Muscle layer of duodenum (tissue), 2 donors: ENCODE measurements at regions not wholly inside any gene's neighbourhood (a gene's known extent, or its start where the extent isn't known, plus 50 kb on each side); places are given as distances from the start of the nearest gene placed in this dataset.

Experiments used
- H3K27ac ChIP-seq: one replicate; pipeline ENCODE4 v1.7.0; 2013; ENCODE audit warnings: mild to moderate bottlenecking, low read length
- H3K27me3 ChIP-seq: one replicate; pipeline ENCODE4 v1.7.0; 2013; ENCODE audit warnings: low read depth, mild to moderate bottlenecking, control low read depth, low read length
- H3K36me3 ChIP-seq, 2 donors: one replicate each; pipeline ENCODE4 v1.7.0; 2013; ENCODE audit warnings: low read length in 2 of 2, control low read depth in 1 of 2, mild to moderate bottlenecking in 1 of 2; ENCODE audit not compliant: insufficient read depth in 2 of 2, control insufficient read depth in 1 of 2
- H3K4me1 ChIP-seq, 2 donors: one replicate each; pipeline ENCODE4 v1.7.0; 2013; ENCODE audit warnings: low read length in 2 of 2, mild to moderate bottlenecking in 2 of 2, control low read depth in 1 of 2, moderate library complexity in 1 of 2; ENCODE audit not compliant: insufficient read depth in 2 of 2, control insufficient read depth in 1 of 2
- H3K4me3 ChIP-seq, 2 donors: one replicate each; pipeline ENCODE4 v1.7.0; 2013; ENCODE audit warnings: low read length in 2 of 2, low read depth in 1 of 2, mild to moderate bottlenecking in 1 of 2
- H3K9me3 ChIP-seq, 2 donors: one replicate each; pipeline ENCODE4 v1.7.0; 2013; ENCODE audit warnings: low read length in 2 of 2, control low read depth in 1 of 2, mild to moderate bottlenecking in 1 of 2; ENCODE audit not compliant: control insufficient read depth in 1 of 2
- donor health status: healthy.

DNA sequence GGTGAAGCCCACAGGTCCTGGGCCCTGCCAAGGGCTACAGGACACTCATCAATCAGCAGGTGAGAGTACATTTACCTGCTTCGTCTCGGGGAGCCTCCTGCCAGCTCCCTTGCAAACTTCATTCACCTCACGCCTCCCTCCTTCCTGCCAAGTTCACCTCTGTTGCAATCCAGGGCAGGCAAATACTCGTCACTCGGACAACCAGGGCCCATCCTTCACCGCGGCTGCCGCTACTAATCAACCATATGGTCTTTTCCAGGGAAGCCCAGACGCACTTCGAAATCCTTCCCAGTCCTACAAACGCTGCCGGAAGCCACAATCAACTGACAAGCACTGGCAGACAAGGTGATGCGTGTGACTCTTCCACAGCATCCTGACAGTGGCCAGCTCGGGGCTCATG is 200.7 kb upstream of the NSMCE3 start:
- no peaks in the 10 kb centered on the region for H3K27me3 ChIP-seq
- no peak overlapping the region for H3K4me3 ChIP-seq
- no peaks in the 10 kb centered on the region for H3K4me1 ChIP-seq
- no peaks in the 10 kb centered on the region for H3K9me3 ChIP-seq
- no peaks in the 10 kb centered on the region for H3K36me3 ChIP-seq
- H3K27ac ChIP-seq, result no peak overlapping the region

DNA sequence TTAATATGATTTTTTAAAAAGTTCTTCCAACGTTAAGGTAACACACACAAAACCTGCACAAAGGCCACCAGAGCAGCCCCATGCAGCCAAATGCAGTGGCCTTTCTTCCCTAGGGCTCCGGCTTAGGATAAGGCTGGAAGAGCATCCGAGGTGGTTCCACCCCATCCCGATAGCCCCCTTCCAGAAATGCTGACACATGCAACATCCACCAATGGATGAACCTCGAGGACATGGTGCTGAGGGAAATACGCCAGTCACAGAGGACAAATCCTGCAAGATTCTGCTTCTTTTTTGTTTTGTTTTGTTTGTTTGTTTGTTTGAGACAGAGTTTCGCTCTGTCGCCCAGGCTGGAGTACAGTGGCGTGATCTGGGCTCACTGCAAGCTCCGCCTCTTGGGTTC is 199.3 kb upstream of the NSMCE3 start:
- Histone ChIP-seq H3K27ac (no peak overlapping the region), H3K36me3 (no peaks in the 10 kb centered on the region), H3K4me3 (no peak overlapping the region), H3K4me1 (peaks cover 0 to 4% of the 10 kb centered on the region in 2 donors), H3K9me3 (no peaks in the 10 kb centered on the region), H3K27me3 (no peaks in the 10 kb centered on the region)

DNA sequence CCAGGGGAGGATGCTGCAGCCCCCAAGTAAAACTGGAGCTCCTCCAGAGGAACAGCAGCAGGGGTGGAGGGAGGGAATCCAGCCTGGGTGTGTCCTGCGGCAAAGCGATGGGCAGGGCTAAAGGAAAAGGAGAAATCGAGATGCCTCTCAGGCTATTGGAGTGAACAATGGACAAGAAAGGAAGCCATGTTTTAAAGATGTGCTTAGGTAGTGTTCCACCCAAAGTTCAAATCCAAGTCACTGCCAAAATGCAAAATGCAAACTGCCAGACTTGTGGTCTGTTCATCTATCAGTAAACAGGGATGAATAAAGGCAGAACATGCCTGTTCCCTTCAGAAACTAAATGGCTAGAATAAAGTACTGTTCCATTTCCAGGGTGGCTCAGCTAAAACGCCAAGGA is 197.5 kb upstream of the NSMCE3 start:
- peaks cover 0 to 4% of the 10 kb centered on the region in 2 donors for H3K4me1 ChIP-seq
- H3K36me3 ChIP-seq, result no peaks in the 10 kb centered on the region
- H3K27me3 ChIP-seq, result no peaks in the 10 kb centered on the region
- H3K4me3 ChIP-seq, result no peak overlapping the region
- H3K9me3 ChIP-seq, result no peaks in the 10 kb centered on the region
- no peak overlapping the region for H3K27ac ChIP-seq

- no peaks in the 10 kb centered on the region for H3K9me3 ChIP-seq
- H3K27me3 ChIP-seq, result no peaks in the 10 kb centered on the region
- H3K27ac ChIP-seq, result no peak overlapping the region
- no peak overlapping the region for H3K4me3 ChIP-seq
- no peaks in the 10 kb centered on the region for H3K36me3 ChIP-seq
- peaks cover 0 to 4% of the 10 kb centered on the region in 2 donors for H3K4me1 ChIP-seq
Measured at GRCh38 chr15:29466292-29466691, 196.7 kb upstream of the NSMCE3 start.

DNA sequence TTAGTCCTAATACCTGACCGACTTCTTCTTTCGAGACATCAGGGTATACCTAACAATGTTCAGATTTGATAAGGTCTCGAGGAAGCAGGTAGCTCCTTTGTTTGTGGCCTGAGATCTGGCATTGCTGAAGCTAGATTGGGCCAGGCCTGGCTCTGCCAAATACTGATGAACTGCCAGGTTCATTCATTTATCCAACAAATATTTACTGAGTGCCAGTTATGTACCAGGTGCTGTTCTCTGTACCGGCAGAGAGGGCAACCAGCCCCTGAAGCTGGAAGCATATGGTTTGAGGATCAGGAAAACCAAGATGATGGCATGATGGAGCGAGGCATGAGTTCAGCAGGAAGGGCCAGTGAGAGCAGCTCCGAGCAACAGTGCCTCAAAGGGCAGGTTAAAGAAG is 196.2 kb upstream of the NSMCE3 start:
- Histone ChIP-seq H3K4me1 (peaks cover 0 to 4% of the 10 kb centered on the region in 2 donors), H3K9me3 (no peaks in the 10 kb centered on the region), H3K36me3 (no peaks in the 10 kb centered on the region), H3K27me3 (no peaks in the 10 kb centered on the region), H3K27ac (no peak overlapping the region), H3K4me3 (no peak overlapping the region)

GRCh38 chr15:29465196-29465595 is 195.6 kb upstream of the NSMCE3 start:
- H3K27me3 ChIP-seq, result no peaks in the 10 kb centered on the region
- H3K4me3 ChIP-seq, result no peak overlapping the region

DNA sequence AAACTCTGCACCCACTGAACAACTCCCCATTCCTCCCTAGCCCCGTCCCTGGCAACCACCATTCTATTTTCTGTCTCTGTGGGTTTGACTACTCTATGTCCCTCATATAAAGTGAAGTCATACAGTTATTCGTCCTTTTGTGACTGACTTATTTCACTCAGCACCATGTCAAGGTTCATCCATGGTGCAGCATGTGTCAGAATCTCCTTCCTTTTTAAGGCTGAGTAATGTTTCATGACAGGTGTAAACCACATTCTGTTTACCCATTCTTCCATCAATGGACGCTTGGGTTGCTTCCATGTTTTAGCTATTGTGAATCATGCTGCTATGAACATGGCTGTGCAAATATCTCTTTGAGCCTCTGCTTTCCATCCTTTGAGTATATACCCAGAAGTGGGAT is 192.3 kb upstream of the NSMCE3 start:
- no peaks in the 10 kb centered on the region for H3K27me3 ChIP-seq
- H3K9me3 ChIP-seq, result no peaks in the 10 kb centered on the region
- no peaks in the 10 kb centered on the region for H3K36me3 ChIP-seq
- H3K4me3 ChIP-seq, result no peak overlapping the region
- H3K4me1 ChIP-seq, result peaks cover 0 to 4% of the 10 kb centered on the region in 2 donors
- H3K27ac ChIP-seq, result no peak overlapping the region

More at GRCh38 chr15:29465196-29465595, 195.6 kb upstream of the NSMCE3 start:
- Histone ChIP-seq H3K27ac (no peak overlapping the region), H3K9me3 (no peaks in the 10 kb centered on the region), H3K4me1 (peaks cover 0 to 4% of the 10 kb centered on the region in 2 donors), H3K36me3 (no peaks in the 10 kb centered on the region)

GRCh38 chr15:29458361-29458760 is 188.7 kb upstream of the NSMCE3 start:
- no peaks in the 10 kb centered on the region for H3K9me3 ChIP-seq
- H3K36me3 ChIP-seq, result no peaks in the 10 kb centered on the region
- no peaks in the 10 kb centered on the region for H3K27me3 ChIP-seq
- no peak overlapping the region for H3K27ac ChIP-seq
- H3K4me3 ChIP-seq, result no peak overlapping the region
- no peaks in the 10 kb centered on the region for H3K4me1 ChIP-seq

GRCh38 chr15:29457729-29458128 is 188.1 kb upstream of the NSMCE3 start:
- Histone ChIP-seq H3K36me3 (no peaks in the 10 kb centered on the region), H3K4me3 (no peak overlapping the region), H3K9me3 (no peaks in the 10 kb centered on the region)

GRCh38 chr15:29456964-29457363 is 187.3 kb upstream of the NSMCE3 start:
- H3K27me3 ChIP-seq, result no peaks in the 10 kb centered on the region

More at GRCh38 chr15:29457729-29458128, 188.1 kb upstream of the NSMCE3 start:
- Histone ChIP-seq H3K27me3 (no peaks in the 10 kb centered on the region), H3K4me1 (no peaks in the 10 kb centered on the region), H3K27ac (no peak overlapping the region)

DNA sequence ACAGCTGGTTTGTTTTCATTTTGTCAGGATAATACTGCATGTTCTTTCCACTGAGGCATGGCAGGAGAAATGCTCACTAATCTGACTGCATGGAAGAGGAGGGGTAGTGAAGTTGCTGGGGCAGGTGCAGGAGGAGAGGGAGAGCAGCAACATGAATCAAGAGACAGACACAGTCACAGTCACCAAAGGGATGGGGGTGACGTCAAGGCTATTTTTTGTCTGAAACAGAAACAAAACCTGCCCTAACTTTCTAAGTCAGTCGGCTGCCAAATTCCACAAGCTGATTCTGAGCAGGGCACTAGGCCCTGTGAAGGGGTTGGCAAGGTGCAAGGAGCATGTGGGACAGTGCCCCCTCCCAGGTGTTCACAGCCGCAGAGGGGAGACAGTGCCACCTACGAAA is 186.6 kb upstream of the NSMCE3 start:
- no peak overlapping the region for H3K4me3 ChIP-seq
- H3K4me1 ChIP-seq, result no peaks in the 10 kb centered on the region
- no peak overlapping the region for H3K27ac ChIP-seq
- no peaks in the 10 kb centered on the region for H3K36me3 ChIP-seq
- H3K27me3 ChIP-seq, result no peaks in the 10 kb centered on the region
- H3K9me3 ChIP-seq, result no peaks in the 10 kb centered on the region

More at GRCh38 chr15:29456964-29457363, 187.3 kb upstream of the NSMCE3 start:
- Histone ChIP-seq H3K4me3 (no peak overlapping the region), H3K9me3 (no peaks in the 10 kb centered on the region), H3K27ac (no peak overlapping the region), H3K4me1 (no peaks in the 10 kb centered on the region), H3K36me3 (no peaks in the 10 kb centered on the region)

GRCh38 chr15:29455530-29455929 is 185.9 kb upstream of the NSMCE3 start:
- no peaks in the 10 kb centered on the region for H3K27me3 ChIP-seq
- no peak overlapping the region for H3K4me3 ChIP-seq
- H3K27ac ChIP-seq, result no peak overlapping the region
- H3K4me1 ChIP-seq, result no peaks in the 10 kb centered on the region
- no peaks in the 10 kb centered on the region for H3K9me3 ChIP-seq
- no peaks in the 10 kb centered on the region for H3K36me3 ChIP-seq
